Right lobe of liver (tissue), 6 donors: ENCODE measurements at regions not wholly inside any gene's neighbourhood (a gene's known extent, or its start where the extent isn't known, plus 50 kb on each side); places are given as distances from the start of the nearest gene placed in this dataset.

Experiments
- ATAC-seq, 4 donors: fragments of 200-7000 bp; cut with Tn5 transposase; one replicate each; pipeline ENCODE4 v1.9.1; 2020; ENCODE audit warnings: mild to moderate bottlenecking in 4 of 4, moderate library complexity in 4 of 4
- DNase-seq, 3 donors: peaks; one replicate each; pipeline ENCODE4 v3.0.0-alpha.2; 2020
- H3K27ac ChIP-seq, 3 donors: fragments of 200-600 bp; one replicate each; pipeline ENCODE4 v1.8.0; 2022
- H3K27me3 ChIP-seq, 2 donors: fragments of 200-600 bp; one replicate each; pipeline ENCODE4 v1.8.0; 2022
- H3K36me3 ChIP-seq, 4 donors: fragments of 200-600 bp; sonication (generic) in 1 of 4; one replicate each; pipeline versions ENCODE4 v1.5.1 to v1.8.0; 2017 to 2022; ENCODE audit warnings: control low read depth in 1 of 4
- H3K4me1 ChIP-seq, 4 donors: fragments of 200-600 bp; sonication (generic) in 1 of 4; one replicate each; pipeline versions ENCODE4 v1.5.1 to v1.8.0; 2017 to 2022; ENCODE audit warnings: control low read depth in 1 of 4
- H3K4me3 ChIP-seq, 3 donors: fragments of 200-600 bp; one replicate each; pipeline ENCODE4 v1.8.0; 2022
- H3K9me3 ChIP-seq, 4 donors: fragments of 200-600 bp; sonication (generic) in 1 of 4; one replicate each; pipeline versions ENCODE4 v1.5.1 to v1.8.0; 2017 to 2022; ENCODE audit warnings: control low read depth in 1 of 4
- CTCF ChIP-seq, 4 donors: fragments of 200-600 bp in 3 of 4; fragments of 450-650 bp in 1 of 4; IDR thresholded peaks; one replicate each; pipeline versions ENCODE4 v1.5.1 to v1.8.0; 2016 to 2022; ENCODE audit warnings: antibody characterized with exemption in 4 of 4, mild to moderate bottlenecking in 2 of 4
- POLR2A ChIP-seq: fragments of 450-650 bp; IDR thresholded peaks from one replicate; pipeline ENCODE4 v1.6.1; 2017; ENCODE audit warnings: antibody characterized with exemption, mild to moderate bottlenecking
- whole genome bisulfite sequencing: methylation state at CpG from one replicate; pipeline ENCODE4 v1.1.6; 2018; ENCODE audit warnings: low coverage, low lambda C conversion rate; ENCODE audit not compliant: insufficient coverage; ENCODE audit errors: missing lambda C conversion rate; 5-methylcytosine and 5-hydroxymethylcytosine counted together
- intact Hi-C, 2 donors: fragments of 100-400 bp; cut with DNase I; formaldehyde crosslinking; loops; one replicate each; pipeline versions ENCODE4 v1.11.2 to v1.14.1; 2022
- donor health status: DM: no; HTN: yes; CAD: no.
- donor health status: DM: no; HTN: no; CAD: no.
- donor health status: DM: no; HTN: no; CAD: no.
- donor health status: DM: no; HTN: yes; CAD: no.
- donor health status: DM: no; HTN: yes; CAD: no.

GRCh38 chr6:77177470-77177869, 285.8 kb downstream of the HTR1B start:
- DNase-seq, result no peak
- intact Hi-C loops, result no loop called here
- no peak for ATAC-seq
- H3K9me3 ChIP-seq, result no peaks in the 10 kb centered on the region
- TF ChIP-seq CTCF (IDR thresholded peaks at IDR 0.05) (no peak), POLR2A (no peak)
- no peak overlapping the region for H3K27ac ChIP-seq
- no peaks in the 10 kb centered on the region for H3K36me3 ChIP-seq
- no peaks in the 10 kb centered on the region for H3K27me3 ChIP-seq
- no peaks in the 10 kb centered on the region for H3K4me1 ChIP-seq
- no peak overlapping the region for H3K4me3 ChIP-seq

GRCh38 chr6:77173472-77174074, 289.7 kb downstream of the HTR1B start:
- WGBS, result no CpG with 5 or more reads among the region's 7 CpGs
- H3K4me3 ChIP-seq, result no peak overlapping the region
- no peaks in the 10 kb centered on the region for H3K9me3 ChIP-seq
- ATAC-seq, result peak in 1 of 4 donors; percentile 18
- no peaks in the 10 kb centered on the region for H3K27me3 ChIP-seq
- H3K27ac ChIP-seq, result no peak overlapping the region
- intact Hi-C loops, result no loop called here
- no peak for DNase-seq
- no peaks in the 10 kb centered on the region for H3K36me3 ChIP-seq
- TF ChIP-seq POLR2A (no peak), CTCF (IDR thresholded peaks at IDR 0.05) (no peak)
- H3K4me1 ChIP-seq, result no peaks in the 10 kb centered on the region

- H3K27ac ChIP-seq, result no peak overlapping the region
- H3K27me3 ChIP-seq, result no peaks in the 10 kb centered on the region
- H3K36me3 ChIP-seq, result no peaks in the 10 kb centered on the region
- ATAC-seq, result peak in 1 of 4 donors; percentile 19
- DNase-seq, result no peak
- H3K9me3 ChIP-seq, result no peaks in the 10 kb centered on the region
- intact Hi-C loops, result no loop called here
- no peak overlapping the region for H3K4me3 ChIP-seq
- 87% methylated on average over 3 of the region's 6 CpGs for WGBS
- no peak for TF ChIP-seq CTCF (IDR thresholded peaks at IDR 0.05)
- TF ChIP-seq POLR2A, result no peak
- H3K4me1 ChIP-seq, result no peaks in the 10 kb centered on the region
Observed at GRCh38 chr6:77172578-77172977, 290.7 kb downstream of the HTR1B start.

- TF ChIP-seq POLR2A (no peak), CTCF (IDR thresholded peaks at IDR 0.05) (no peak)
- no peak for ATAC-seq
- H3K27me3 ChIP-seq, result no peaks in the 10 kb centered on the region
Observed at GRCh38 chr6:77159730-77160129, 303.6 kb downstream of the HTR1B start.

GRCh38 chr6:77151241-77151640, 312.1 kb downstream of the HTR1B start:
- DNase-seq (no peak), ATAC-seq (no peak)
- 61% methylated on average over 4 of the region's 4 CpGs for WGBS
- Histone ChIP-seq H3K9me3 (no peaks in the 10 kb centered on the region), H3K4me1 (no peaks in the 10 kb centered on the region), H3K27me3 (no peaks in the 10 kb centered on the region), H3K36me3 (no peaks in the 10 kb centered on the region), H3K27ac (no peak overlapping the region), H3K4me3 (no peak overlapping the region)
- TF ChIP-seq POLR2A (no peak), CTCF (IDR thresholded peaks at IDR 0.05) (no peak)
- intact Hi-C loops, result no loop called here

More at GRCh38 chr6:77159730-77160129, 303.6 kb downstream of the HTR1B start:
- Histone ChIP-seq H3K4me1 (no peaks in the 10 kb centered on the region), H3K4me3 (no peak overlapping the region), H3K27ac (no peak overlapping the region), H3K36me3 (no peaks in the 10 kb centered on the region), H3K9me3 (no peaks in the 10 kb centered on the region)
- intact Hi-C loops, result no loop called here
- no peak for DNase-seq
